ENCODE measurements at regions not wholly inside any gene's neighbourhood (a gene's known extent, or its start where the extent isn't known, plus 50 kb on each side); places are given as distances from the start of the nearest gene placed in this dataset.

- peaks cover 0 to 3% (median 0%) of the 10 kb centered on the region in 4 donors for H3K9me3 ChIP-seq (ENCODE audit: control insufficient read depth in 4 of 4, insufficient read depth in 3 of 4, low read length in 3 of 4)
- no peak overlapping the region for H3K27ac ChIP-seq (ENCODE audit: low read depth in 1 of 2, low read length in 1 of 2)
- DNase-seq, result no peak
- H3K4me1 ChIP-seq (ENCODE audit: control insufficient read depth in 5 of 5, insufficient read depth in 5 of 5, low read length in 5 of 5), result no peaks in the 10 kb centered on the region
- no peak overlapping the region for H3K9ac ChIP-seq (ENCODE audit: insufficient read depth in 1 of 2, low read length in 2 of 2)
- TF ChIP-seq CTCF (IDR thresholded peaks at IDR 0.05; ENCODE audit: control extremely low read depth, extremely low read depth), result no peak
- peaks cover 0 to 3% (median 2%) of the 10 kb centered on the region in 3 donors for H3K27me3 ChIP-seq (ENCODE audit: control insufficient read depth in 3 of 3, insufficient read depth in 3 of 3, low read length in 2 of 3)
- 76 to 78% methylated on average over 4 of the region's 4 CpGs for WGBS, 2 donors
- H3K4me3 ChIP-seq, result no peak overlapping the region
- no peak for ATAC-seq (ENCODE audit: insufficient read depth, low FRiP score)
- no peaks in the 10 kb centered on the region for H3K36me3 ChIP-seq (ENCODE audit: control insufficient read depth in 4 of 4, insufficient read depth in 4 of 4, low read length in 4 of 4)
Measured at GRCh38 chr17:33686171-33686570, 393.1 kb upstream of the ASIC2 start.

DNA sequence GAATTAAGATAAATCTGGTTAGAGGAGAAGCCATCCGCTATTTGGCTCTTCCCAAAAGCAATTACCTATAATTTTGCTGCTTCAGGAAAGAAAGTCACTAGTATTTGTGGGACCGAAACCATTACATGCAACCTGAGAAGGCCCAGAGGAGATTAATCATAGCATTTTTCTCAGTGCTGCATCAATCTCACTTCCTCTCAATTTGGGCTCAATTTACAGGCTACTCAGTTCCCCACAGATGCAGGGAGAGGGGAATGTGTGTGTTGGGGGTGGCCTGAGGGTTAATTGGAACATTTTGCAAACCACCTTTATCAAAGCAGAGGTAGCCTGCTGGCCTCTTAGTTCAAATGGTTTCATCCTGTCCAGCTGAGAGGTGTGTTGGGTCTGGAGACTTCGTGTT is 394.7 kb upstream of the ASIC2 start:
- no peak for TF ChIP-seq CTCF (IDR thresholded peaks at IDR 0.05; ENCODE audit: control extremely low read depth, extremely low read depth)
- Histone ChIP-seq H3K4me3 (no peak overlapping the region), H3K9me3 (ENCODE audit: control insufficient read depth in 4 of 4, insufficient read depth in 3 of 4, low read length in 3 of 4) (peaks cover 0 to 3% (median 0%) of the 10 kb centered on the region in 4 donors), H3K4me1 (ENCODE audit: control insufficient read depth in 5 of 5, insufficient read depth in 5 of 5, low read length in 5 of 5) (no peaks in the 10 kb centered on the region), H3K27ac (ENCODE audit: low read depth in 1 of 2, low read length in 1 of 2) (no peak overlapping the region), H3K9ac (ENCODE audit: insufficient read depth in 1 of 2, low read length in 2 of 2) (no peak overlapping the region), H3K36me3 (ENCODE audit: control insufficient read depth in 4 of 4, insufficient read depth in 4 of 4, low read length in 4 of 4) (no peaks in the 10 kb centered on the region), H3K27me3 (ENCODE audit: control insufficient read depth in 3 of 3, insufficient read depth in 3 of 3, low read length in 2 of 3) (peaks cover 0 to 6% (median 2%) of the 10 kb centered on the region in 3 donors)
- no peak for ATAC-seq (ENCODE audit: insufficient read depth, low FRiP score)
- DNase-seq, result no peak
- WGBS, 2 donors, result 77 to 82% methylated on average over 3 of the region's 3 CpGs

DNA sequence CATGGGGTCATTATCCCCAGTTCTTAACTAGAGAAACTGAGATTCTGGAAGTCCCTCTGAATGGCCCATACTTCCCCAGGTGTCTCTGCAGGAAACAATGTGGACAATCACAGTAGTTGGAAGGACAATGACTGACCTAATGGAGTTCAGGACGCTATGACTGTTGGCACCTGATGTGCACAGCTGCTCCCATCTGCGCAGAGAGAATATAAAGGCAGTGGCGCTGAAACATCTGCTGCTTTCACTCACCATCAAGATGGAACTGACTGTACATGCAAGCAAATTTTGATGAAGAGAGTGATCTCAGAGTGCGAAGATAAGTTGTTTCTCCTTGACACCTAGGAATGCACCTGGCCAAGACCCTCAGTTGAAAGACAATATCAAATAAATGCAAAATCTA is 395.7 kb upstream of the ASIC2 start:
- H3K9ac ChIP-seq (ENCODE audit: insufficient read depth in 1 of 2, low read length in 2 of 2), result no peak overlapping the region
- no peak for TF ChIP-seq CTCF (IDR thresholded peaks at IDR 0.05; ENCODE audit: control extremely low read depth, extremely low read depth)
- WGBS, 2 donors, result 85 to 88% methylated on average over 4 of the region's 4 CpGs
- no peaks in the 10 kb centered on the region for H3K4me1 ChIP-seq (ENCODE audit: control insufficient read depth in 5 of 5, insufficient read depth in 5 of 5, low read length in 5 of 5)
- ATAC-seq (ENCODE audit: insufficient read depth, low FRiP score) (no peak), DNase-seq (no peak)
- peaks cover 0 to 6% (median 2%) of the 10 kb centered on the region in 3 donors for H3K27me3 ChIP-seq (ENCODE audit: control insufficient read depth in 3 of 3, insufficient read depth in 3 of 3, low read length in 2 of 3)
- peaks cover 0 to 3% (median 0%) of the 10 kb centered on the region in 4 donors for H3K9me3 ChIP-seq (ENCODE audit: control insufficient read depth in 4 of 4, insufficient read depth in 3 of 4, low read length in 3 of 4)
- H3K36me3 ChIP-seq (ENCODE audit: control insufficient read depth in 4 of 4, insufficient read depth in 4 of 4, low read length in 4 of 4), result no peaks in the 10 kb centered on the region
- no peak overlapping the region for H3K4me3 ChIP-seq
- H3K27ac ChIP-seq (ENCODE audit: low read depth in 1 of 2, low read length in 1 of 2), result no peak overlapping the region

DNA sequence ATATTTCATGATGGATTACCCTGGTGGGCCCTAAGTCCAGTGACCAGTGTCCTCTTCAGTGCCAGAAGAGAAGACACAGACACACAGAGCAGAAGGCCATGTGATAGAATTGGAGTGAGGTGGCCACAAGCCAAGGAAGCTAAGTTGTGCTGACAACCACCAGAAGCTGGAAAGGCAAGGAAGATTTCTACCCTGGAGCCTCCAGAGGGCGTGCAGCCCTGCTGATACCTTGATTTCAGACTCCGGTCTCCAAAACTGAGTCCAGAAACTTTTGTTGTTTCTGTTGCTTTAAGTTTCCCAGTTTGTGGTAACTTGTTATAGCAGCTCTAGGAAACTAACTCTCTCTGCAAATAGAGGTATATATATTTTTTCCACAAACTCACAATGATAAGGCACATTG is 396.6 kb upstream of the ASIC2 start:
- Histone ChIP-seq H3K9me3 (ENCODE audit: control insufficient read depth in 4 of 4, insufficient read depth in 3 of 4, low read length in 3 of 4) (peaks cover 0 to 3% (median 0%) of the 10 kb centered on the region in 4 donors), H3K36me3 (ENCODE audit: control insufficient read depth in 4 of 4, insufficient read depth in 4 of 4, low read length in 4 of 4) (no peaks in the 10 kb centered on the region), H3K27ac (ENCODE audit: low read depth in 1 of 2, low read length in 1 of 2) (no peak overlapping the region), H3K27me3 (ENCODE audit: control insufficient read depth in 3 of 3, insufficient read depth in 3 of 3, low read length in 2 of 3) (peaks cover 0 to 6% (median 2%) of the 10 kb centered on the region in 3 donors), H3K4me1 (ENCODE audit: control insufficient read depth in 5 of 5, insufficient read depth in 5 of 5, low read length in 5 of 5) (no peaks in the 10 kb centered on the region), H3K4me3 (no peak overlapping the region), H3K9ac (ENCODE audit: insufficient read depth in 1 of 2, low read length in 2 of 2) (no peak overlapping the region)
- DNase-seq (no peak), ATAC-seq (ENCODE audit: insufficient read depth, low FRiP score) (no peak)
- 70 to 86% methylated on average over 2 of the region's 2 CpGs for WGBS, 2 donors
- TF ChIP-seq CTCF (IDR thresholded peaks at IDR 0.05; ENCODE audit: control extremely low read depth, extremely low read depth), result no peak

Data from lung (tissue), 11 donors.